Lung (tissue), 11 donors: ENCODE measurements at regions not wholly inside any gene's neighbourhood (a gene's known extent, or its start where the extent isn't known, plus 50 kb on each side); places are given as distances from the start of the nearest gene placed in this dataset.

Experiments used
- ATAC-seq: fragments of 200-7000 bp; cut with Tn5 transposase; one replicate; pipeline ENCODE4 v1.9.1; 2020; ENCODE audit warnings: moderate number of reproducible peaks; ENCODE audit not compliant: insufficient read depth, low FRiP score
- DNase-seq, 3 donors: peaks; one replicate each; pipeline ENCODE4 v3.0.0-alpha.2; 2013 to 2017
- H3K27ac ChIP-seq, 2 donors: one replicate each; pipeline ENCODE4 v1.5.1; 2013; ENCODE audit warnings: mild to moderate bottlenecking in 2 of 2, moderate library complexity in 2 of 2, control low read depth in 1 of 2, inconsistent platforms in 1 of 2, low read depth in 1 of 2, low read length in 1 of 2
- H3K27me3 ChIP-seq, 3 donors: one replicate each; pipeline ENCODE4 v1.5.1; 2013; ENCODE audit warnings: low read length in 2 of 3; ENCODE audit not compliant: control insufficient read depth in 3 of 3, insufficient read depth in 3 of 3
- H3K36me3 ChIP-seq, 4 donors: one replicate each; pipeline ENCODE4 v1.5.1; 2013; ENCODE audit warnings: low read length in 4 of 4, mild to moderate bottlenecking in 1 of 4, moderate library complexity in 1 of 4; ENCODE audit not compliant: control insufficient read depth in 4 of 4, insufficient read depth in 4 of 4
- H3K4me1 ChIP-seq, 5 donors: one replicate each; pipeline ENCODE4 v1.5.1; 2013; ENCODE audit warnings: low read length in 5 of 5, mild to moderate bottlenecking in 2 of 5, moderate library complexity in 1 of 5; ENCODE audit not compliant: control insufficient read depth in 5 of 5, insufficient read depth in 5 of 5
- H3K4me3 ChIP-seq: one replicate; pipeline ENCODE4 v1.5.1; 2013; ENCODE audit warnings: mild to moderate bottlenecking, control low read depth, moderate library complexity
- H3K9ac ChIP-seq, 2 donors: one replicate each; pipeline ENCODE4 v1.5.1; 2013; ENCODE audit warnings: low read length in 2 of 2, control low read depth in 1 of 2; ENCODE audit not compliant: insufficient read depth in 1 of 2
- H3K9me3 ChIP-seq, 4 donors: one replicate each; pipeline ENCODE4 v1.5.1; 2013; ENCODE audit warnings: low read length in 3 of 4, mild to moderate bottlenecking in 1 of 4, moderate library complexity in 1 of 4; ENCODE audit not compliant: control insufficient read depth in 4 of 4, insufficient read depth in 3 of 4
- CTCF ChIP-seq: IDR thresholded peaks from 2 replicates; pipeline ENCODE4 v1.5.1; 2012; ENCODE audit warnings: mild to moderate bottlenecking; ENCODE audit errors: control extremely low read depth, extremely low read depth
- WGBS, 2 donors: extraction: QIAGEN DNeasy Blood & Tissue Kit; methylation state at CpG; one replicate each; pipeline ENCODE4 v1.1.7; 2013; 5-methylcytosine and 5-hydroxymethylcytosine counted together
- donor health status: control.
- donor health status: control.
- donor health status: Bipolar disorder and iron deficiency.
- donor health status: healthy.
- donor health status: DM: yes; HTN: yes; CAD: no.

GRCh38 chr12:92495108-92495507 is 207.7 kb upstream of the PLEKHG7 start:
- ATAC-seq: no peak
- H3K36me3 ChIP-seq: no peaks in the 10 kb centered on the region
- H3K27me3 ChIP-seq: no peaks in the 10 kb centered on the region
- H3K4me1 ChIP-seq: peaks cover 0 to 3% (median 0%) of the 10 kb centered on the region in 5 donors
- H3K4me3 ChIP-seq: no peak overlapping the region
- peak in 1 of 3 donors; percentile 55 for DNase-seq
- H3K27ac ChIP-seq: no peak overlapping the region
- no peak for TF ChIP-seq CTCF
- no peak overlapping the region for H3K9ac ChIP-seq
- H3K9me3 ChIP-seq: peaks cover 0 to 2% (median 0%) of the 10 kb centered on the region in 4 donors

- no peak for TF ChIP-seq CTCF
- H3K4me3 ChIP-seq: no peak overlapping the region
- peaks cover 0 to 3% (median 0%) of the 10 kb centered on the region in 5 donors for H3K4me1 ChIP-seq
- DNase-seq: no peak
- no peak for ATAC-seq
- H3K36me3 ChIP-seq: no peaks in the 10 kb centered on the region
- no peaks in the 10 kb centered on the region for H3K27me3 ChIP-seq
- no peak overlapping the region for H3K27ac ChIP-seq
- no peak overlapping the region for H3K9ac ChIP-seq
- H3K9me3 ChIP-seq: peaks cover 0 to 2% (median 0%) of the 10 kb centered on the region in 4 donors
These were observed 209.0 kb upstream of the PLEKHG7 start for GRCh38 chr12:92493816-92494215.

GRCh38 chr12:92492995-92493394 is 209.8 kb upstream of the PLEKHG7 start:
- H3K27ac ChIP-seq: no peak overlapping the region
- H3K27me3 ChIP-seq: no peaks in the 10 kb centered on the region
- H3K9ac ChIP-seq: no peak overlapping the region
- 96 to 98% methylated on average over 2 of the region's 2 CpGs for whole genome bisulfite sequencing, 2 donors
- H3K9me3 ChIP-seq: peaks cover 0 to 2% (median 0%) of the 10 kb centered on the region in 4 donors
- DNase-seq: no peak
- no peak for TF ChIP-seq CTCF
- no peak overlapping the region for H3K4me3 ChIP-seq
- H3K4me1 ChIP-seq: peaks cover 0 to 3% (median 0%) of the 10 kb centered on the region in 5 donors
- no peak for ATAC-seq
- no peaks in the 10 kb centered on the region for H3K36me3 ChIP-seq

- no peak for TF ChIP-seq CTCF
- Histone ChIP-seq H3K4me3 (no peak overlapping the region), H3K27me3 (no peaks in the 10 kb centered on the region), H3K27ac (no peak overlapping the region), H3K4me1 (peaks cover 0 to 3% (median 0%) of the 10 kb centered on the region in 5 donors), H3K36me3 (no peaks in the 10 kb centered on the region), H3K9me3 (peaks cover 0 to 2% (median 0%) of the 10 kb centered on the region in 4 donors), H3K9ac (no peak overlapping the region)
- ATAC-seq (no peak), DNase-seq (no peak)
These were observed 210.5 kb upstream of the PLEKHG7 start for GRCh38 chr12:92492291-92492690.
